GM19025 (cell line): ENCODE measurements at regions not wholly inside any gene's neighbourhood (a gene's known extent, or its start where the extent isn't known, plus 50 kb on each side); places are given as distances from the start of the nearest gene placed in this dataset.
"Not testable (repeated sequence)": the region's sequence is repeated elsewhere in the genome, so short reads cannot be mapped to it uniquely, and the experiment has no call there.

ENCODE experiments used
- ATAC-seq: cut with Tn5 transposase; IDR thresholded peaks from one replicate; pipeline ENCODE4 v1.9.1; 2021; ENCODE audit warnings: mild to moderate bottlenecking, low read depth, moderate library complexity; ENCODE audit not compliant: unreplicated experiment

GRCh38 chr10:16231176-16231575, 205.6 kb upstream of the PTER start:
- no peak for ATAC-seq

GRCh38 chr10:16231734-16232435, 204.9 kb upstream of the PTER start:
- ATAC-seq, result no peak

- no peak for ATAC-seq
Observed at GRCh38 chr10:16232441-16232840, 204.4 kb upstream of the PTER start.

GRCh38 chr10:16234916-16235315, 201.9 kb upstream of the PTER start:
- ATAC-seq, result no peak

GRCh38 chr10:16242446-16242845, 194.4 kb upstream of the PTER start:
- no peak for ATAC-seq

- no peak for ATAC-seq
Observed at GRCh38 chr10:16242859-16243613, 193.8 kb upstream of the PTER start.

GRCh38 chr10:16250136-16250535, 186.7 kb upstream of the PTER start:
- not testable (repeated sequence) for ATAC-seq

- no peak for ATAC-seq
Observed at GRCh38 chr10:16256336-16256735, 180.5 kb upstream of the PTER start.

GRCh38 chr10:16258291-16259040, 178.3 kb upstream of the PTER start:
- ATAC-seq, result no peak

- ATAC-seq, result no peak
Observed at GRCh38 chr10:16259726-16260125, 177.1 kb upstream of the PTER start.

- no peak for ATAC-seq
Observed at GRCh38 chr10:16260388-16260787, 176.4 kb upstream of the PTER start.

- ATAC-seq, result no peak
Observed at GRCh38 chr10:16271571-16271970, 165.2 kb upstream of the PTER start.

GRCh38 chr10:16274911-16275310, 161.9 kb upstream of the PTER start:
- no peak for ATAC-seq

GRCh38 chr10:16280595-16280994, 156.2 kb upstream of the PTER start:
- ATAC-seq, result no peak

GRCh38 chr10:16292366-16292765, 144.4 kb upstream of the PTER start:
- ATAC-seq, result no peak

- no peak for ATAC-seq
Observed at GRCh38 chr10:16297069-16297468, 139.7 kb upstream of the PTER start.

- no peak for ATAC-seq
Observed at GRCh38 chr10:16297642-16298041, 139.2 kb upstream of the PTER start.

GRCh38 chr10:16304311-16304710, 132.5 kb upstream of the PTER start:
- ATAC-seq, result no peak

GRCh38 chr10:16310440-16310839, 126.4 kb upstream of the PTER start:
- no peak for ATAC-seq

GRCh38 chr10:16314259-16314658, 122.6 kb upstream of the PTER start:
- no peak for ATAC-seq

- peak; percentile 64 for ATAC-seq
Observed at GRCh38 chr10:16316733-16317390, 119.9 kb upstream of the PTER start.
